Astrocyte of the cerebellum (primary cell): ENCODE measurements at regions not wholly inside any gene's neighbourhood (a gene's known extent, or its start where the extent isn't known, plus 50 kb on each side); places are given as distances from the start of the nearest gene placed in this dataset.

Source experiments
- DNase-seq: peaks from one replicate; pipeline ENCODE4 v3.0.0-alpha.2; 2011; ENCODE audit warnings: low read depth
- H3K4me3 ChIP-seq: 2 replicates; pipeline ENCODE4 v1.5.1; 2011; ENCODE audit warnings: mild to moderate bottlenecking, low read depth, low read length, moderate library complexity
- in situ Hi-C: cut with HindIII; loops from 2 replicates; pipeline ENCODE4 v1.10.0; 2017; ENCODE audit warnings: low sequenced_read_pairs
- TF ChIP-seq, protein P1 (sequence below): IDR thresholded peaks from 2 replicates; pipeline ENCODE4 v1.5.1; 2012; ENCODE audit warnings: low read length, low read depth, moderate library complexity, mild to moderate bottlenecking; ENCODE audit errors: missing control alignments

GRCh38 chr3:159472611-159473010, 516.0 kb upstream of the IL12A start:
- H3K4me3 ChIP-seq: no peak overlapping the region
- no peak for DNase-seq
- TF ChIP-seq, protein P1, sequence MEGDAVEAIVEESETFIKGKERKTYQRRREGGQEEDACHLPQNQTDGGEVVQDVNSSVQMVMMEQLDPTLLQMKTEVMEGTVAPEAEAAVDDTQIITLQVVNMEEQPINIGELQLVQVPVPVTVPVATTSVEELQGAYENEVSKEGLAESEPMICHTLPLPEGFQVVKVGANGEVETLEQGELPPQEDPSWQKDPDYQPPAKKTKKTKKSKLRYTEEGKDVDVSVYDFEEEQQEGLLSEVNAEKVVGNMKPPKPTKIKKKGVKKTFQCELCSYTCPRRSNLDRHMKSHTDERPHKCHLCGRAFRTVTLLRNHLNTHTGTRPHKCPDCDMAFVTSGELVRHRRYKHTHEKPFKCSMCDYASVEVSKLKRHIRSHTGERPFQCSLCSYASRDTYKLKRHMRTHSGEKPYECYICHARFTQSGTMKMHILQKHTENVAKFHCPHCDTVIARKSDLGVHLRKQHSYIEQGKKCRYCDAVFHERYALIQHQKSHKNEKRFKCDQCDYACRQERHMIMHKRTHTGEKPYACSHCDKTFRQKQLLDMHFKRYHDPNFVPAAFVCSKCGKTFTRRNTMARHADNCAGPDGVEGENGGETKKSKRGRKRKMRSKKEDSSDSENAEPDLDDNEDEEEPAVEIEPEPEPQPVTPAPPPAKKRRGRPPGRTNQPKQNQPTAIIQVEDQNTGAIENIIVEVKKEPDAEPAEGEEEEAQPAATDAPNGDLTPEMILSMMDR: no peak
- in situ Hi-C loops: no loop called here

GRCh38 chr3:159473206-159473605, 515.4 kb upstream of the IL12A start:
- H3K4me3 ChIP-seq: no peak overlapping the region
- TF ChIP-seq, protein P1: no peak
- no peak for DNase-seq
- in situ Hi-C loops: no loop called here

- no peak for DNase-seq
- no peak overlapping the region for H3K4me3 ChIP-seq
- TF ChIP-seq, protein P1: no peak
- in situ Hi-C loops: no loop called here
Measured at GRCh38 chr3:159480046-159480445, 508.6 kb upstream of the IL12A start.

DNA sequence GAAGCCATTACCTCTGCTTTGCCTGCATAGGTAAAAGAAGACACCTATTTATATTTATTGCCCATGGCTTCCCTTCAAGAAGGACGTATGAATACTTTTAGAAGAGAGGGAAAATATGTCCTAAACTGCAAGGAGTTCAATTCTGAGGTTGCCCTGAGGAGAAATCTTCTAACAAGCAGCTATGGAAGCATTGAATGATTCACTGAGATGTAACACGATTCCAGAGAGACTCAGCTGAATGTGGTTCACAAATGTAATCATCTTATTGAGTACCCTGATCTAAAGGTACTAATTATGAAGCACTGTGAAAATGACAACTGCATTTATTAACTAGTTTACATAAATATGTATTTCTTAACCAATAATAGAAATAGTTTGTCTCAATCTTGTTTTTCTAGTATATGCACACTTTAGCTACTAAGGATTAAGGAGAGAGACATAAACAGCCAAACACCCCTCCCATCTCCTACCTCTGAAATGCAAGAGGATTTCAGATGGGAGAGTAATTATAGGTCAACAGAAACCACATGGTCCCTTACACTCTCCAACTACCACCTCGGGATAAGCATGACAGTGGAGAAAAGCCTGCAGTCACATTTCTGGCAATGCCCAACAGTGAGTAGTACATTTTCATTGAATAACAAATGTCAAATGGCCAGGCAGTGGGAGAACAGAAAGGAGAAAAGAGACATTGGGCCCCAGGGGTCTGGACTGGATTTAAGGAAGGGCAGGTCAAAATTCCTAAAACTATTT, 506.2 kb upstream of the IL12A start:
- in situ Hi-C loops: no loop called here
- DNase-seq: no peak
- TF ChIP-seq, protein P1: no peak
- H3K4me3 ChIP-seq: no peak overlapping the region

GRCh38 chr3:159482994-159483367, 505.7 kb upstream of the IL12A start:
- DNase-seq: no peak
- in situ Hi-C loops: no loop called here

DNA sequence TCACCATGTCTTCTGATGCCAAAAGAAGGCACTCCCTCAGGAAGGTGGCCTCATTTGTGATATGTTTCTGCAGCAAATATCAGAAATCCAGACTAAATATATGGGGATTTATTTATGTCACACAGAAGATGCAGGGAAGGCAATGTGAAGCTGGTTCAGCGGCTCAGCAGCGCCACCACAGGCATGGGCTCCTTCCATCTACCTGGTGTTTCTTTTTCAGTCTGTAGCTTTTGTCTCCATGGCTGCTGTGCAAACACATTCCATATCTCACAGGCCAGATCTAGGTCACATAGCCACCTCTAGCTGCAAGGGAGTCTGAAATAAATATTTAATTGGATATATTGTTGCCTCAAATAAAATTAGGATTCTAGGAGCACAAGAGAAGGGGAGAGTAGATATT, 502.1 kb upstream of the IL12A start:
- TF ChIP-seq, protein P1: no peak
- DNase-seq: no peak
- H3K4me3 ChIP-seq: no peak overlapping the region
- in situ Hi-C loops: no loop called here

More at GRCh38 chr3:159482994-159483367, 505.7 kb upstream of the IL12A start:
- TF ChIP-seq, protein P1: no peak
- no peak overlapping the region for H3K4me3 ChIP-seq
